CD14-positive monocyte (primary cell): ENCODE measurements at regions not wholly inside any gene's neighbourhood (a gene's known extent, or its start where the extent isn't known, plus 50 kb on each side); places are given as distances from the start of the nearest gene placed in this dataset.

Source experiments
- DNase-seq, 3 donors: peaks; one replicate each; pipeline ENCODE4 v3.0.0-alpha.2; 2011 to 2022
- H2AFZ ChIP-seq: 2 replicates; pipeline ENCODE4 v1.6.0; 2012; ENCODE audit warnings: mild to moderate bottlenecking, low read depth, low read length, inconsistent platforms; ENCODE audit not compliant: insufficient read depth, poor library complexity, severe bottlenecking
- H3K27ac ChIP-seq, 2 donors: 1 replicate in 1 of 2; 2 replicates in 1 of 2; pipeline ENCODE4 v1.5.1; 2012 to 2013; ENCODE audit warnings: low read length in 2 of 2, control low read depth in 1 of 2, inconsistent platforms in 1 of 2, low read depth in 1 of 2, mild to moderate bottlenecking in 1 of 2
- H3K27me3 ChIP-seq, 2 donors: one replicate each; pipeline versions ENCODE4 v1.6.0 to v1.6.1; 2011 to 2013; ENCODE audit warnings: low read length in 2 of 2; ENCODE audit not compliant: control insufficient read depth in 2 of 2, insufficient read depth in 2 of 2
- H3K36me3 ChIP-seq, 2 donors: replicated peaks in 1 of 2; 1 replicate in 1 of 2; 2 replicates in 1 of 2; pipeline versions ENCODE4 v1.5.1 to v1.6.1; 2012 to 2013; ENCODE audit warnings: low read length in 2 of 2, control low read depth in 1 of 2, inconsistent platforms in 1 of 2, mild to moderate bottlenecking in 1 of 2; ENCODE audit not compliant: insufficient read depth in 2 of 2, control insufficient read depth in 1 of 2
- H3K4me1 ChIP-seq, 2 donors: 1 replicate in 1 of 2; 2 replicates in 1 of 2; pipeline versions ENCODE4 v1.5.1 to v1.6.1; 2012 to 2013; ENCODE audit warnings: low read length in 2 of 2, control low read depth in 1 of 2, inconsistent platforms in 1 of 2, mild to moderate bottlenecking in 1 of 2, moderate library complexity in 1 of 2; ENCODE audit not compliant: insufficient read depth in 2 of 2, control insufficient read depth in 1 of 2
- H3K4me2 ChIP-seq: replicated peaks from 2 replicates; pipeline ENCODE3; 2012; ENCODE audit warnings: low read length, moderate library complexity, mild to moderate bottlenecking; ENCODE audit not compliant: poor library complexity, severe bottlenecking; ENCODE audit errors: extremely low read depth
- H3K4me3 ChIP-seq, 3 experiments: fragments of 200-600 bp in 1 of 3; sonication (generic) in 1 of 3; replicated peaks in 1 of 3; 1 replicate in 2 of 3; 2 replicates in 1 of 3; pipeline ENCODE4 v1.5.1; 2011 to 2013; ENCODE audit warnings: low read length in 3 of 3, mild to moderate bottlenecking in 3 of 3, control low read depth in 2 of 3, low read depth in 2 of 3, inconsistent platforms in 1 of 3, moderate library complexity in 1 of 3
- H3K79me2 ChIP-seq: 2 replicates; pipeline ENCODE4 v1.6.0; 2012; ENCODE audit warnings: mild to moderate bottlenecking, control low read depth, inconsistent platforms, low read length, moderate library complexity; ENCODE audit not compliant: insufficient read depth
- H3K9ac ChIP-seq: 2 replicates; pipeline ENCODE4 v1.6.0; 2017; ENCODE audit warnings: low read length, mild to moderate bottlenecking; ENCODE audit not compliant: insufficient read depth, poor library complexity, severe bottlenecking
- H3K9me3 ChIP-seq, 2 donors: replicated peaks in 1 of 2; 1 replicate in 1 of 2; 2 replicates in 1 of 2; pipeline versions ENCODE4 v1.5.1 to v1.6.1; 2012 to 2013; ENCODE audit warnings: low read length in 2 of 2, control low read depth in 1 of 2; ENCODE audit not compliant: control insufficient read depth in 1 of 2, insufficient read depth in 1 of 2
- H4K20me1 ChIP-seq: 2 replicates; pipeline ENCODE4 v1.6.0; 2012; ENCODE audit warnings: mild to moderate bottlenecking, low read length, control low read depth, moderate library complexity; ENCODE audit not compliant: insufficient read depth
- H3K27ac Mint-ChIP-seq, 7 donors: one replicate each; pipeline ENCODE4 v1.8.0; 2020; ENCODE audit warnings: mild to moderate bottlenecking in 7 of 7, mixed read lengths in 7 of 7, moderate library complexity in 6 of 7, inconsistent platforms in 2 of 7
- H3K27me3 Mint-ChIP-seq, 3 donors: one replicate each; pipeline ENCODE4 v1.8.0; 2021 to 2022; ENCODE audit warnings: low read depth in 3 of 3, mild to moderate bottlenecking in 3 of 3, mixed read lengths in 3 of 3, moderate library complexity in 3 of 3, inconsistent platforms in 1 of 3
- H3K36me3 Mint-ChIP-seq, 2 donors: one replicate each; pipeline ENCODE4 v1.8.0; 2020; ENCODE audit warnings: mixed read lengths in 2 of 2, inconsistent platforms in 1 of 2, mild to moderate bottlenecking in 1 of 2
- H3K4me1 Mint-ChIP-seq: one replicate; pipeline ENCODE4 v1.8.0; 2020; ENCODE audit warnings: mild to moderate bottlenecking, mixed read lengths
- H3K4me3 Mint-ChIP-seq, 2 donors: one replicate each; pipeline ENCODE4 v1.8.0; 2020; ENCODE audit warnings: mild to moderate bottlenecking in 2 of 2, mixed read lengths in 2 of 2, moderate library complexity in 1 of 2
- H3K9me3 Mint-ChIP-seq, 7 donors: one replicate each; pipeline ENCODE4 v1.8.0; 2020 to 2022; ENCODE audit warnings: mixed read lengths in 7 of 7, mild to moderate bottlenecking in 6 of 7, moderate library complexity in 6 of 7, inconsistent platforms in 2 of 7
- WGBS: methylation state at CpG from one replicate; pipeline ENCODE4 v1.1.5; 2013; ENCODE audit warnings: missing lambda C conversion rate; ENCODE audit not compliant: insufficient coverage; 5-methylcytosine and 5-hydroxymethylcytosine counted together
- intact Hi-C, 2 donors: fragments of 100-400 bp; cut with micrococcal nuclease; formaldehyde crosslinking; loops; one replicate each; pipeline versions ENCODE4 v1.15.0 to v1.15.1; 2023
- TF ChIP-seq, protein P1 (sequence below): fragments of 200-600 bp; IDR thresholded peaks from one replicate; pipeline ENCODE4 v1.8.0; 2022; ENCODE audit warnings: antibody characterized with exemption, mild to moderate bottlenecking

- Mint-ChIP-seq H3K27ac (no peak overlapping the region), H3K4me3 (no peak overlapping the region), H3K9me3 (no peaks in the 10 kb centered on the region), H3K27me3 (peaks cover 0 to 4% (median 3%) of the 10 kb centered on the region in 3 donors), H3K36me3 (no peaks in the 10 kb centered on the region), H3K4me1 (peaks cover 10% of the 10 kb centered on the region)
- no peak overlapping the region for H3K9ac ChIP-seq
- H3K27ac ChIP-seq = no peak overlapping the region
- no peaks in the 10 kb centered on the region for H3K4me1 ChIP-seq
- no peaks in the 10 kb centered on the region for H3K79me2 ChIP-seq
- H2AFZ ChIP-seq = no peak overlapping the region
- no peaks in the 10 kb centered on the region for H4K20me1 ChIP-seq
- no CpG with 5 or more reads among the region's 6 CpGs for WGBS
- no peak overlapping the region for H3K4me2 ChIP-seq
- intact Hi-C loops = no loop called here
- H3K27me3 ChIP-seq = no peaks in the 10 kb centered on the region
- H3K9me3 ChIP-seq = no peaks in the 10 kb centered on the region
- no peak overlapping the region for H3K4me3 ChIP-seq
- H3K36me3 ChIP-seq = no peaks in the 10 kb centered on the region
- no peak for DNase-seq
- TF ChIP-seq, protein P1, sequence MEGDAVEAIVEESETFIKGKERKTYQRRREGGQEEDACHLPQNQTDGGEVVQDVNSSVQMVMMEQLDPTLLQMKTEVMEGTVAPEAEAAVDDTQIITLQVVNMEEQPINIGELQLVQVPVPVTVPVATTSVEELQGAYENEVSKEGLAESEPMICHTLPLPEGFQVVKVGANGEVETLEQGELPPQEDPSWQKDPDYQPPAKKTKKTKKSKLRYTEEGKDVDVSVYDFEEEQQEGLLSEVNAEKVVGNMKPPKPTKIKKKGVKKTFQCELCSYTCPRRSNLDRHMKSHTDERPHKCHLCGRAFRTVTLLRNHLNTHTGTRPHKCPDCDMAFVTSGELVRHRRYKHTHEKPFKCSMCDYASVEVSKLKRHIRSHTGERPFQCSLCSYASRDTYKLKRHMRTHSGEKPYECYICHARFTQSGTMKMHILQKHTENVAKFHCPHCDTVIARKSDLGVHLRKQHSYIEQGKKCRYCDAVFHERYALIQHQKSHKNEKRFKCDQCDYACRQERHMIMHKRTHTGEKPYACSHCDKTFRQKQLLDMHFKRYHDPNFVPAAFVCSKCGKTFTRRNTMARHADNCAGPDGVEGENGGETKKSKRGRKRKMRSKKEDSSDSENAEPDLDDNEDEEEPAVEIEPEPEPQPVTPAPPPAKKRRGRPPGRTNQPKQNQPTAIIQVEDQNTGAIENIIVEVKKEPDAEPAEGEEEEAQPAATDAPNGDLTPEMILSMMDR = no peak
These were observed 80.8 kb upstream of the NPVF start for GRCh38 chr7:25308906-25309705.

DNA sequence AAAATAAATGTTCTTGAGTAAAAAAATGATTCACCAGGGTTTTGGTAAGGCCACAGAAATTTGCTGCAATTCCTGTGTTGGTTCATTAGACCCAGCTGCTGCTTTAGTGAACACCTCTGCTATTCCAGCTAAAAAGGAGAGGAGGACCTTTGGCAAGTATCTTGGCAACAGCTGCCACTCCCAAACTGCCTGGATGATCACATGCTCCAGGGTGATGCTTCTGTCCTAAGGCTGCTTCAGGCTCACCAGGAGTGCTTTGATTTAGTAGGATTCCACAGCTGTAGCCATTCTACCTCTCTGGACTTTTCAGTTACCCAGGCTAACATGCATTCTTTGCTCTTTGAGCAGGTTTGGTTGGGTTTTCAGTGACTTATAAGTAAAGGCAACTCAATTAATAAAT is 82.6 kb upstream of the NPVF start:
- H4K20me1 ChIP-seq = no peaks in the 10 kb centered on the region
- Mint-ChIP-seq H3K4me1 (peaks cover 11% of the 10 kb centered on the region), H3K9me3 (no peaks in the 10 kb centered on the region), H3K27ac (no peak overlapping the region), H3K4me3 (no peak overlapping the region), H3K36me3 (no peaks in the 10 kb centered on the region), H3K27me3 (no peaks in the 10 kb centered on the region)
- no peak overlapping the region for H3K4me3 ChIP-seq
- TF ChIP-seq, protein P1 = no peak
- H3K27me3 ChIP-seq = no peaks in the 10 kb centered on the region
- H3K4me1 ChIP-seq = no peaks in the 10 kb centered on the region
- no peak overlapping the region for H3K4me2 ChIP-seq
- no peak for DNase-seq
- intact Hi-C loops = no loop called here
- no peaks in the 10 kb centered on the region for H3K79me2 ChIP-seq
- H2AFZ ChIP-seq = no peak overlapping the region
- H3K27ac ChIP-seq = no peak overlapping the region
- H3K36me3 ChIP-seq = no peaks in the 10 kb centered on the region
- no peaks in the 10 kb centered on the region for H3K9me3 ChIP-seq
- H3K9ac ChIP-seq = no peak overlapping the region
